ENCODE measurements at regions not wholly inside any gene's neighbourhood (a gene's known extent, or its start where the extent isn't known, plus 50 kb on each side); places are given as distances from the start of the nearest gene placed in this dataset.

DNA sequence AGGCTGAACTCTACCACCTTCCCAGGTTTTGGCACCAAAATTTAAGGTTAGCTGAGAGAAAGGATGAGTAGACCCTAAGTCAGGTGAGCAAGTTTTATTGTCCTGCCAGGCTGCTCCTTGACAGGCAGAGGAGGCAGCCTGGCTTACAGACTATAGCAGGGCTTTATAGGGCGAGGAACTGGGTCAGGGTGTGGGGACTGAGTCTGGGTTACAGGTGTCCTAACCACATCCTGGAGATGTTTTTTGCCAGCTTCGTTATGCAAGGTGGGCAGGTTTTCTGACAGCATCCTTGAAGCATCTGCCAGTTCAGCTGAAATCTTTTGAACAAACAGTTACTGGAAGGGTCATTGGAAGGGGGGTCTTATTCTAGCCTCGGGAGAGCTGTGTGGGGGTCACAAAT lies 905.7 kb upstream of the SLITRK5 start:
- in situ Hi-C loops (cut with MboI; ENCODE audit: low sequenced_read_pairs in 4 of 4) (loop anchor here in 1 of 4 donors (10.0 kb wide), 1 partner anchor 59 kb away; no protein-coding TSS in a partner anchor), intact Hi-C loops (cut with DNase I; ENCODE audit: low total_unique reads) (no loop called here)
- no peaks in the 10 kb centered on the region for H3K36me3 ChIP-seq
- no peaks in the 10 kb centered on the region for H3K9me3 ChIP-seq
- H3K4me1 ChIP-seq: no peaks in the 10 kb centered on the region
- ATAC-seq (no peak), DNase-seq (no peak)
- H3K4me3 ChIP-seq: no peak overlapping the region
- no peaks in the 10 kb centered on the region for H3K27me3 ChIP-seq
- no peak overlapping the region for H3K27ac ChIP-seq
- no peak for TF ChIP-seq POLR2A (IDR thresholded peaks at IDR 0.05)
- TF ChIP-seq, protein P1, sequence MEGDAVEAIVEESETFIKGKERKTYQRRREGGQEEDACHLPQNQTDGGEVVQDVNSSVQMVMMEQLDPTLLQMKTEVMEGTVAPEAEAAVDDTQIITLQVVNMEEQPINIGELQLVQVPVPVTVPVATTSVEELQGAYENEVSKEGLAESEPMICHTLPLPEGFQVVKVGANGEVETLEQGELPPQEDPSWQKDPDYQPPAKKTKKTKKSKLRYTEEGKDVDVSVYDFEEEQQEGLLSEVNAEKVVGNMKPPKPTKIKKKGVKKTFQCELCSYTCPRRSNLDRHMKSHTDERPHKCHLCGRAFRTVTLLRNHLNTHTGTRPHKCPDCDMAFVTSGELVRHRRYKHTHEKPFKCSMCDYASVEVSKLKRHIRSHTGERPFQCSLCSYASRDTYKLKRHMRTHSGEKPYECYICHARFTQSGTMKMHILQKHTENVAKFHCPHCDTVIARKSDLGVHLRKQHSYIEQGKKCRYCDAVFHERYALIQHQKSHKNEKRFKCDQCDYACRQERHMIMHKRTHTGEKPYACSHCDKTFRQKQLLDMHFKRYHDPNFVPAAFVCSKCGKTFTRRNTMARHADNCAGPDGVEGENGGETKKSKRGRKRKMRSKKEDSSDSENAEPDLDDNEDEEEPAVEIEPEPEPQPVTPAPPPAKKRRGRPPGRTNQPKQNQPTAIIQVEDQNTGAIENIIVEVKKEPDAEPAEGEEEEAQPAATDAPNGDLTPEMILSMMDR (IDR thresholded peaks at IDR 0.05 in 4 of 5, conservative IDR thresholded peaks at IDR 0.05 in 1 of 5): no peak

DNA sequence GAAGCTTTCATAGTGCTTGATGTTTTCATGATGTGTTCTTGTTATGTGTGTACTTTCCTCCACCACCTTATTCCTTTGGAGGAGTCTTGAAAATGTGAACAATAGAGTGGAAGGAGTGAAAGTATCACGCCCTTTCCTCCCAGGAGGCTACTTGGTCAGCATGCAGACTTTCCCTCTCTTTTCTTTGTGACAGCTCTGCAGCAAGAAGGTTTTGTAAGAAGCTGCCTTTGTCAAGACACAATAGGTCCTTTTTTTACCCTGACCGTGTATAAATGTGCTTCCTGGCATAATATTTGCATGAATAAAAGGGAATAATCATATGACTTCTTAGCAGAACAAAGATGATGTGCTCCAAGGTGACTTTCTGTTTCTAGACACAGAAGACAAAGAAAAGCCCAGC lies 882.6 kb upstream of the SLITRK5 start:
- no peak overlapping the region for H3K27ac ChIP-seq
- H3K36me3 ChIP-seq: no peaks in the 10 kb centered on the region
- TF ChIP-seq, protein P1 (IDR thresholded peaks at IDR 0.05 in 4 of 5, conservative IDR thresholded peaks at IDR 0.05 in 1 of 5): no peak
- TF ChIP-seq POLR2A (IDR thresholded peaks at IDR 0.05): no peak
- H3K9me3 ChIP-seq: no peaks in the 10 kb centered on the region
- no peaks in the 10 kb centered on the region for H3K4me1 ChIP-seq
- ATAC-seq (no peak), DNase-seq (no peak)
- no peaks in the 10 kb centered on the region for H3K27me3 ChIP-seq
- in situ Hi-C loops (cut with MboI; ENCODE audit: low sequenced_read_pairs in 4 of 4) (no loop called here), intact Hi-C loops (cut with DNase I; ENCODE audit: low total_unique reads) (no loop called here)
- H3K4me3 ChIP-seq: no peak overlapping the region

DNA sequence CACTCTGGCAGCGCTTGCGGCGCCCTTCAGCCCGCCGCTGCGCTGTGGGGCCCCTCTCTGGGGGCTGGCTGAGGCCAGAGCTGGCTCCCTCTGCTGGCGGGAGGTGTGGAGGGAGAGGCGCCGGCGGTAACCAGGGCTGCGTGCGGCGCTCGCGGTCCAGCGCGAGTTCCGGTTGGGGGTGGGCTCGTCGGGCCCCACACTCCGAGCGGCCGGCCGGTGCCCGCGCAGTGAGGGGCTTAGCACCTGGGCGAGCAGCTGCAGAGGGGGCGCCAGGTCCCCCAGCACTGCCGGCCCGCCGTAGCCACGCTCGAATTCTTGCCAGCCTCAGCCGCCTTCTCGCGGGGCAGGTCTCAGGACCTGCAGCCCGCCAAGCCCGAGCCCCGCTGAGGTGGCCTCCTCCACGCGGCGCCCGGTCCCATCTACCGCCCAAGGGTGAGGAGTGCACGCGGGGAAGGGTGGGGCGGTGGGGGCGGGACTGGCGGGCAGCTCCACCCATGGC lies 879.0 kb upstream of the SLITRK5 start:
- in situ Hi-C loops (cut with MboI; ENCODE audit: low sequenced_read_pairs in 4 of 4): no loop called here
- ATAC-seq: no peak
- no peak overlapping the region for H3K4me3 ChIP-seq

DNA sequence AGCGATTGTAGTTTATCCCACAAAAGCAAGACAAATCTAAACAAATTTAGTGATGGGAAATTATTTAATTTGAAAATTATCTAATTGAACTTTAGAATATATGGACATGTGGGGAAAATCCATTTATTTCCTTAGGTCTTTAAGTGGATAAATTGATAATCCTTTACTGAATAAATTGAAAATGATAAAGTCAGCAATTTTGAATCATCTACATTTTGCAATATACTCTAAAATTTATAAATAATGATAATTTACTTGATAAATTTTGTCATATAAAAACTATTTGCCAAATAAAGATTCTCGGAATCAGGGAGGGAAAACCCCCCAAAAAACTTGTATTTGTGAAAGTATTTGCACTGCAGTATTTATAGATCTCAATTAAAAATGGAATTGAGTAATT lies 875.3 kb upstream of the SLITRK5 start:
- Histone ChIP-seq H3K9me3 (no peaks in the 10 kb centered on the region), H3K27ac (no peak overlapping the region), H3K4me1 (no peaks in the 10 kb centered on the region), H3K27me3 (no peaks in the 10 kb centered on the region), H3K36me3 (no peaks in the 10 kb centered on the region), H3K4me3 (no peak overlapping the region)
- ATAC-seq (no peak), DNase-seq (no peak)
- in situ Hi-C loops (cut with MboI; ENCODE audit: low sequenced_read_pairs in 4 of 4) (no loop called here), intact Hi-C loops (cut with DNase I; ENCODE audit: low total_unique reads) (no loop called here)
- TF ChIP-seq, protein P1 (IDR thresholded peaks at IDR 0.05 in 4 of 5, conservative IDR thresholded peaks at IDR 0.05 in 1 of 5): no peak
- no peak for TF ChIP-seq POLR2A (IDR thresholded peaks at IDR 0.05)

More for the DNA sequence above, 879.0 kb upstream of the SLITRK5 start:
- Histone ChIP-seq H3K27ac (no peak overlapping the region), H3K4me1 (no peaks in the 10 kb centered on the region), H3K36me3 (no peaks in the 10 kb centered on the region), H3K9me3 (no peaks in the 10 kb centered on the region), H3K27me3 (no peaks in the 10 kb centered on the region)
- TF ChIP-seq POLR2A (IDR thresholded peaks at IDR 0.05): no peak
- TF ChIP-seq, protein P1 (IDR thresholded peaks at IDR 0.05 in 4 of 5, conservative IDR thresholded peaks at IDR 0.05 in 1 of 5): no peak
- intact Hi-C loops (cut with DNase I; ENCODE audit: low total_unique reads): no loop called here
- DNase-seq: no peak

DNA sequence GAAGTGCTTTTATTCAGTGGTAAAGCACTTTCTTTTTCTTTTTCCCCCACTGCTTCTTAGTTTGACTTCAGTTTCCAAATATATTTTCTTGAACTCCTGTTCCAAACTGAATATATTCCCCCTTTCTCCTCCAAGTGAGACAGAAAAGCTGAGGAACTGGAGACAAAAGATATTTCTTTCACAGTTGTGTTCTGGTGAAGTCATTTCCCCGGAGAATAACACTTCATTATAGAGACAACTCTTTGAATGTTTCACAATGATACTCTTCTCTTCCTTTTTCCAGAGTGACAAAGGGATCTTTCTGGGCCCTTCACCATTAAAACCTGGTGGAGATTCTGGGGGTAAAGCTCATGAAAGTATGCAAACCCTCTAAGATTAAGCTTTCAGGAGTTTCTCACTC lies 860.8 kb upstream of the SLITRK5 start:
- TF ChIP-seq POLR2A (IDR thresholded peaks at IDR 0.05): no peak
- TF ChIP-seq, protein P1 (IDR thresholded peaks at IDR 0.05 in 4 of 5, conservative IDR thresholded peaks at IDR 0.05 in 1 of 5): no peak
- intact Hi-C loops (cut with DNase I; ENCODE audit: low total_unique reads): no loop called here
- ATAC-seq: no peak

More for the DNA sequence above, 860.8 kb upstream of the SLITRK5 start:
- no peak overlapping the region for H3K4me3 ChIP-seq
- in situ Hi-C loops (cut with MboI; ENCODE audit: low sequenced_read_pairs in 4 of 4): no loop called here
- DNase-seq: no peak
- H3K27ac ChIP-seq: no peak overlapping the region
- H3K4me1 ChIP-seq: no peaks in the 10 kb centered on the region
- no peaks in the 10 kb centered on the region for H3K9me3 ChIP-seq
- no peaks in the 10 kb centered on the region for H3K27me3 ChIP-seq
- H3K36me3 ChIP-seq: no peaks in the 10 kb centered on the region

Measured in gastrocnemius medialis (tissue), 4 donors.